WTC11 (cell line): ENCODE measurements at regions not wholly inside any gene's neighbourhood (a gene's known extent, or its start where the extent isn't known, plus 50 kb on each side); places are given as distances from the start of the nearest gene placed in this dataset.

Experiments
- ATAC-seq: fragments of 200-7000 bp; cut with Tn5 transposase; 2 replicates; pipeline ENCODE4 v1.10.0; 2021; ENCODE audit warnings: mild to moderate bottlenecking, moderate library complexity
- CTCF ChIA-PET: fragments of 300-600 bp; sonication (Branson Sonifier 250); formaldehyde crosslinking; loops from one replicate; lab custom pipeline; 2021; ENCODE audit warnings: antibody characterized with exemption; lab: Charles Lee
- POLR2A ChIA-PET: fragments of 350-600 bp; sonication (Branson Sonifier 250); formaldehyde crosslinking; loops from one replicate; lab custom pipeline; 2021; ENCODE audit warnings: antibody characterized with exemption; lab: Charles Lee
- DNase-seq: peaks from one replicate; pipeline ENCODE4 v3.0.0; 2021; ENCODE audit warnings: low spot score
- H3K27ac Mint-ChIP-seq: 2 replicates; pipeline ENCODE4 v1.8.0; 2021; ENCODE audit warnings: mixed read lengths
- H3K27me3 Mint-ChIP-seq: 2 replicates; pipeline ENCODE4 v1.8.0; 2021; ENCODE audit warnings: low read depth, mild to moderate bottlenecking, moderate library complexity, mixed read lengths
- H3K36me3 Mint-ChIP-seq: 2 replicates; pipeline ENCODE4 v1.8.0; 2021; ENCODE audit warnings: mixed read lengths
- H3K4me1 Mint-ChIP-seq: 2 replicates; pipeline ENCODE4 v1.8.0; 2022; ENCODE audit warnings: mixed read lengths
- H3K4me3 Mint-ChIP-seq: 2 replicates; pipeline ENCODE4 v1.8.0; 2021; ENCODE audit warnings: mild to moderate bottlenecking, moderate library complexity, mixed read lengths
- H3K9me3 Mint-ChIP-seq: 2 replicates; pipeline ENCODE4 v1.8.0; 2021; ENCODE audit warnings: mixed read lengths
- CBFB ChIP-seq: sonication (generic); formaldehyde crosslinking; IDR thresholded peaks from 2 replicates; pipeline ENCODE4 v1.8.1; 2022; ENCODE audit warnings: mild to moderate bottlenecking, low read depth, missing genetic modification reagents
- EMX1 ChIP-seq: fragments of 250-450 bp; sonication (Bioruptor Pico); IDR thresholded peaks from 2 replicates; pipeline ENCODE4 v1.8.0; 2021; ENCODE audit warnings: mild to moderate bottlenecking
- FOXJ3 ChIP-seq: sonication (generic); formaldehyde crosslinking; IDR thresholded peaks from 2 replicates; pipeline ENCODE4 v1.9.0; 2021; ENCODE audit warnings: missing genetic modification reagents, mild to moderate bottlenecking, borderline replicate concordance
- HMGA2 ChIP-seq: fragments of 250-450 bp; sonication (Bioruptor Pico); IDR thresholded peaks from 2 replicates; pipeline ENCODE4 v1.4.0; 2021; ENCODE audit warnings: mild to moderate bottlenecking, moderate library complexity
- MXD4 ChIP-seq: fragments of 250-450 bp; sonication (Bioruptor Pico); IDR thresholded peaks from 2 replicates; pipeline ENCODE4 v1.8.0; 2021; ENCODE audit warnings: mild to moderate bottlenecking, moderate library complexity, borderline replicate concordance
- NFATC4 ChIP-seq: fragments of 250-450 bp; sonication (Bioruptor Pico); IDR thresholded peaks from 2 replicates; pipeline ENCODE4 v1.9.0; 2021; ENCODE audit warnings: mild to moderate bottlenecking
- NFYB ChIP-seq: sonication (generic); formaldehyde crosslinking; conservative IDR thresholded peaks from 2 replicates; pipeline ENCODE4 v1.8.0; 2022; ENCODE audit warnings: low read depth, missing genetic modification reagents
- NR1H2 ChIP-seq: sonication (generic); formaldehyde crosslinking; IDR thresholded peaks from 2 replicates; pipeline ENCODE4 v1.9.0; 2021; ENCODE audit warnings: mild to moderate bottlenecking, moderate library complexity, missing genetic modification reagents
- PRRX2 ChIP-seq: fragments of 250-450 bp; sonication (Bioruptor Pico); IDR thresholded peaks from 2 replicates; pipeline ENCODE4 v1.8.0; 2021; ENCODE audit warnings: mild to moderate bottlenecking
- SP1 ChIP-seq: sonication (generic); formaldehyde crosslinking; conservative IDR thresholded peaks from 2 replicates; pipeline ENCODE4 v1.8.1; 2022; ENCODE audit warnings: missing genetic modification reagents
- ZNF138 ChIP-seq: sonication (generic); formaldehyde crosslinking; conservative IDR thresholded peaks from 2 replicates; pipeline ENCODE4 v1.8.1; 2022; ENCODE audit warnings: mild to moderate bottlenecking, moderate library complexity, missing genetic modification reagents
- ZNF416 ChIP-seq: fragments of 250-450 bp; sonication (Bioruptor Pico); IDR thresholded peaks from 2 replicates; pipeline ENCODE4 v1.9.0; 2021; ENCODE audit warnings: mild to moderate bottlenecking, inconsistent platforms
- TF ChIP-seq, protein P1 (sequence below): fragments of 250-450 bp; sonication (Bioruptor Pico); IDR thresholded peaks from 2 replicates; pipeline ENCODE4 v2.1.2; 2022; ENCODE audit warnings: mild to moderate bottlenecking, moderate library complexity
- TF ChIP-seq, protein P2 (sequence below): sonication (generic); formaldehyde crosslinking; conservative IDR thresholded peaks from 2 replicates; pipeline ENCODE4 v1.8.1; 2022; ENCODE audit warnings: mild to moderate bottlenecking, missing genetic modification reagents
- TF ChIP-seq, protein P3 (sequence below): sonication (generic); formaldehyde crosslinking; IDR thresholded peaks from 2 replicates; pipeline ENCODE4 v1.8.0; 2023; ENCODE audit warnings: mild to moderate bottlenecking, missing genetic modification reagents
- TF ChIP-seq, protein P4 (sequence below): fragments of 250-450 bp; sonication (Bioruptor Pico); IDR thresholded peaks from 2 replicates; pipeline ENCODE4 v1.9.0; 2021; ENCODE audit warnings: mild to moderate bottlenecking
- TF ChIP-seq, protein P5 (sequence below): sonication (generic); formaldehyde crosslinking; IDR thresholded peaks from 2 replicates; pipeline ENCODE4 v1.8.1; 2023; ENCODE audit warnings: mild to moderate bottlenecking, moderate library complexity, missing genetic modification reagents
- TF ChIP-seq, protein P6 (sequence below): sonication (generic); formaldehyde crosslinking; IDR thresholded peaks from 2 replicates; pipeline ENCODE4 v1.8.1; 2022; ENCODE audit warnings: mild to moderate bottlenecking, moderate library complexity, missing genetic modification reagents

DNA sequence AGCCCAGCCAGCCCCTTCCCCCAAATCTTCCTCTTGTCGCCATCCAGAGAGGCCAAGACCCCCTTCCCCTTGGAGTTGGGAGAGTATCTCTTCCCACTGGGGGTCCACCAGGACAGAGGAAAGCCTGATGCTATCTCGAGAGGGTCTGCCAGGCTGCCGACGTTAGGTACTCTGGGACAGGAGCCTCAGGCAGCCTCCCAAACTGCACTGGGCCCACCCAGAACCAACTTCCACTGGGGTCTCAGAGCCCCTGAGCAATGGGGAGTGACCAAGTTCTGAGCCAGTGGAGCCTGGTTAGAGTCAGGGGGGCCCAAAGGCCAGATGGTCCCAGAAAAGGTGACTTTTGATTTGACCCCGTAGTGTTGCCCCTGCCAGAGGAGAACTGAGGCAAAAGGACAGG, 189.1 kb downstream of the INHBB start:
- Mint-ChIP-seq H3K27me3 (peaks cover 27% of the 10 kb centered on the region), H3K36me3 (no peaks in the 10 kb centered on the region), H3K9me3 (peaks cover 16% of the 10 kb centered on the region), H3K4me3 (no peak overlapping the region), H3K4me1 (no peaks in the 10 kb centered on the region), H3K27ac (no peak overlapping the region)
- no peak for TF ChIP-seq PRRX2 (CRISPR knock-in tag)
- no peak for TF ChIP-seq ZNF416
- TF ChIP-seq FOXJ3: no peak
- TF ChIP-seq NR1H2 (CRISPR knock-in tag): no peak
- TF ChIP-seq, protein P1, sequence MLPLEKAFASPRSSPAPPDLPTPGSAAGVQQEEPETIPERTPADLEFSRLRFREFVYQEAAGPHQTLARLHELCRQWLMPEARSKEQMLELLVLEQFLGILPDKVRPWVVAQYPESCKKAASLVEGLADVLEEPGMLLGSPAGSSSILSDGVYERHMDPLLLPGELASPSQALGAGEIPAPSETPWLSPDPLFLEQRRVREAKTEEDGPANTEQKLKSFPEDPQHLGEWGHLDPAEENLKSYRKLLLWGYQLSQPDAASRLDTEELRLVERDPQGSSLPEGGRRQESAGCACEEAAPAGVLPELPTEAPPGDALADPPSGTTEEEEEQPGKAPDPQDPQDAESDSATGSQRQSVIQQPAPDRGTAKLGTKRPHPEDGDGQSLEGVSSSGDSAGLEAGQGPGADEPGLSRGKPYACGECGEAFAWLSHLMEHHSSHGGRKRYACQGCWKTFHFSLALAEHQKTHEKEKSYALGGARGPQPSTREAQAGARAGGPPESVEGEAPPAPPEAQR (CRISPR knock-in tag): no peak
- no peak for TF ChIP-seq ZNF138 (CRISPR knock-in tag)
- TF ChIP-seq SP1: no peak
- TF ChIP-seq MXD4 (CRISPR knock-in tag): no peak
- TF ChIP-seq, protein P2, sequence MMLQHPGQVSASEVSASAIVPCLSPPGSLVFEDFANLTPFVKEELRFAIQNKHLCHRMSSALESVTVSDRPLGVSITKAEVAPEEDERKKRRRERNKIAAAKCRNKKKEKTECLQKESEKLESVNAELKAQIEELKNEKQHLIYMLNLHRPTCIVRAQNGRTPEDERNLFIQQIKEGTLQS (CRISPR knock-in tag): no peak
- TF ChIP-seq, protein P3, sequence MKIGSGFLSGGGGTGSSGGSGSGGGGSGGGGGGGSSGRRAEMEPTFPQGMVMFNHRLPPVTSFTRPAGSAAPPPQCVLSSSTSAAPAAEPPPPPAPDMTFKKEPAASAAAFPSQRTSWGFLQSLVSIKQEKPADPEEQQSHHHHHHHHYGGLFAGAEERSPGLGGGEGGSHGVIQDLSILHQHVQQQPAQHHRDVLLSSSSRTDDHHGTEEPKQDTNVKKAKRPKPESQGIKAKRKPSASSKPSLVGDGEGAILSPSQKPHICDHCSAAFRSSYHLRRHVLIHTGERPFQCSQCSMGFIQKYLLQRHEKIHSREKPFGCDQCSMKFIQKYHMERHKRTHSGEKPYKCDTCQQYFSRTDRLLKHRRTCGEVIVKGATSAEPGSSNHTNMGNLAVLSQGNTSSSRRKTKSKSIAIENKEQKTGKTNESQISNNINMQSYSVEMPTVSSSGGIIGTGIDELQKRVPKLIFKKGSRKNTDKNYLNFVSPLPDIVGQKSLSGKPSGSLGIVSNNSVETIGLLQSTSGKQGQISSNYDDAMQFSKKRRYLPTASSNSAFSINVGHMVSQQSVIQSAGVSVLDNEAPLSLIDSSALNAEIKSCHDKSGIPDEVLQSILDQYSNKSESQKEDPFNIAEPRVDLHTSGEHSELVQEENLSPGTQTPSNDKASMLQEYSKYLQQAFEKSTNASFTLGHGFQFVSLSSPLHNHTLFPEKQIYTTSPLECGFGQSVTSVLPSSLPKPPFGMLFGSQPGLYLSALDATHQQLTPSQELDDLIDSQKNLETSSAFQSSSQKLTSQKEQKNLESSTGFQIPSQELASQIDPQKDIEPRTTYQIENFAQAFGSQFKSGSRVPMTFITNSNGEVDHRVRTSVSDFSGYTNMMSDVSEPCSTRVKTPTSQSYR (CRISPR knock-in tag): no peak
- TF ChIP-seq CBFB (CRISPR knock-in tag): no peak
- TF ChIP-seq NFATC4 (CRISPR knock-in tag): no peak
- TF ChIP-seq NFYB: no peak
- TF ChIP-seq, protein P4, sequence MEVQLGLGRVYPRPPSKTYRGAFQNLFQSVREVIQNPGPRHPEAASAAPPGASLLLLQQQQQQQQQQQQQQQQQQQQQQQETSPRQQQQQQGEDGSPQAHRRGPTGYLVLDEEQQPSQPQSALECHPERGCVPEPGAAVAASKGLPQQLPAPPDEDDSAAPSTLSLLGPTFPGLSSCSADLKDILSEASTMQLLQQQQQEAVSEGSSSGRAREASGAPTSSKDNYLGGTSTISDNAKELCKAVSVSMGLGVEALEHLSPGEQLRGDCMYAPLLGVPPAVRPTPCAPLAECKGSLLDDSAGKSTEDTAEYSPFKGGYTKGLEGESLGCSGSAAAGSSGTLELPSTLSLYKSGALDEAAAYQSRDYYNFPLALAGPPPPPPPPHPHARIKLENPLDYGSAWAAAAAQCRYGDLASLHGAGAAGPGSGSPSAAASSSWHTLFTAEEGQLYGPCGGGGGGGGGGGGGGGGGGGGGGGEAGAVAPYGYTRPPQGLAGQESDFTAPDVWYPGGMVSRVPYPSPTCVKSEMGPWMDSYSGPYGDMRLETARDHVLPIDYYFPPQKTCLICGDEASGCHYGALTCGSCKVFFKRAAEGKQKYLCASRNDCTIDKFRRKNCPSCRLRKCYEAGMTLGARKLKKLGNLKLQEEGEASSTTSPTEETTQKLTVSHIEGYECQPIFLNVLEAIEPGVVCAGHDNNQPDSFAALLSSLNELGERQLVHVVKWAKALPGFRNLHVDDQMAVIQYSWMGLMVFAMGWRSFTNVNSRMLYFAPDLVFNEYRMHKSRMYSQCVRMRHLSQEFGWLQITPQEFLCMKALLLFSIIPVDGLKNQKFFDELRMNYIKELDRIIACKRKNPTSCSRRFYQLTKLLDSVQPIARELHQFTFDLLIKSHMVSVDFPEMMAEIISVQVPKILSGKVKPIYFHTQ (CRISPR knock-in tag): no peak
- TF ChIP-seq, protein P5, sequence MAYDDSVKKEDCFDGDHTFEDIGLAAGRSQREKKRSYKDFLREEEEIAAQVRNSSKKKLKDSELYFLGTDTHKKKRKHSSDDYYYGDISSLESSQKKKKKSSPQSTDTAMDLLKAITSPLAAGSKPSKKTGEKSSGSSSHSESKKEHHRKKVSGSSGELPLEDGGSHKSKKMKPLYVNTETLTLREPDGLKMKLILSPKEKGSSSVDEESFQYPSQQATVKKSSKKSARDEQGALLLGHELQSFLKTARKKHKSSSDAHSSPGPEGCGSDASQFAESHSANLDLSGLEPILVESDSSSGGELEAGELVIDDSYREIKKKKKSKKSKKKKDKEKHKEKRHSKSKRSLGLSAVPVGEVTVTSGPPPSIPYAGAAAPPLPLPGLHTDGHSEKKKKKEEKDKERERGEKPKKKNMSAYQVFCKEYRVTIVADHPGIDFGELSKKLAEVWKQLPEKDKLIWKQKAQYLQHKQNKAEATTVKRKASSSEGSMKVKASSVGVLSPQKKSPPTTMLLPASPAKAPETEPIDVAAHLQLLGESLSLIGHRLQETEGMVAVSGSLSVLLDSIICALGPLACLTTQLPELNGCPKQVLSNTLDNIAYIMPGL: no peak
- no peak for TF ChIP-seq EMX1 (CRISPR knock-in tag)
- no peak for TF ChIP-seq HMGA2 (CRISPR knock-in tag)
- TF ChIP-seq, protein P6, sequence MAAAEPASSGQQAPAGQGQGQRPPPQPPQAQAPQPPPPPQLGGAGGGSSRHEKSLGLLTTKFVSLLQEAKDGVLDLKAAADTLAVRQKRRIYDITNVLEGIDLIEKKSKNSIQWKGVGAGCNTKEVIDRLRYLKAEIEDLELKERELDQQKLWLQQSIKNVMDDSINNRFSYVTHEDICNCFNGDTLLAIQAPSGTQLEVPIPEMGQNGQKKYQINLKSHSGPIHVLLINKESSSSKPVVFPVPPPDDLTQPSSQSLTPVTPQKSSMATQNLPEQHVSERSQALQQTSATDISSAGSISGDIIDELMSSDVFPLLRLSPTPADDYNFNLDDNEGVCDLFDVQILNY (CRISPR knock-in tag): no peak
- DNase-seq: no peak
- ChIA-PET CTCF (no interaction called here), POLR2A (no interaction called here)
- ATAC-seq: no peak
